ENCODE measurements at regions not wholly inside any gene's neighbourhood (a gene's known extent, or its start where the extent isn't known, plus 50 kb on each side); places are given as distances from the start of the nearest gene placed in this dataset.
"Not testable (repeated sequence)": the region's sequence is repeated elsewhere in the genome, so short reads cannot be mapped to it uniquely, and the experiment has no call there.

DNA sequence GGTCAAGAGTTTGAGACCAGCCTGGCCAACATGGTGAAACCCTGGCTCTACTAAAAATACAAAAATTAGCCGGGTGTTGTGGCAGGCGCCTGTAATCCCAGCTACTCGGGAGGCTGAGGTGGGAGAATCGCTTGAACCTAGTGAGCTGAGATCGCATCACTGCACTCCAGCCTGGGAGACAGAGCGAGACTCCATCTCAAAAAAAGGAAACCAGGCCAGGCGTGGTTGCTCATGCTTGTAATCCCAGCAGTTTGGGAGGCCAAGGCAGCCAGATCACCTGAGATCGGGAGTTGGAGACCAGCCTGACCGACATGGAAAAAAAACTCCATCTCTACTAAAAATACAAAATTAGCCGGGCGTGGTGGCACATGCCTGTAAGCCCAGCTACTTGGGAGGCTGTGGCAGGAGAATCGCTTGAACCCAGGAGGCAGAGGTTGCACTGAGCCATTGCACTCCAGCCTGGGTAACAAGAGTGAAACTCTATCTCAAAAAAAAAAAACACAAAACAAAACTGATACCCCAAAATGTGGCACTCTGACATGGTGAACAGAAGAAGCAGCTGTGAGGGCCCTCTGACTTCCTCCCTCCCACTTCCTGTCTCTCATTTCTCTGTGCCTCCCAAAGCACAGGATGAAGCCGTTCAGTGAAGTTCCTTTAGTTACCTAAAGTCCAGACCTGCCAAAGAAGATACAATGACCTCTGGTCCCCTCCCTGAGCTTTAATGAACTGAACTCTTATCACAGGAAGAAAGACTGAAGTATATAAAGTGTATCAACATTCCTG, 93.2 kb upstream of the GRIN2A start:
- DNase-seq (ENCODE audit: low read depth), result not testable (repeated sequence)

DNA sequence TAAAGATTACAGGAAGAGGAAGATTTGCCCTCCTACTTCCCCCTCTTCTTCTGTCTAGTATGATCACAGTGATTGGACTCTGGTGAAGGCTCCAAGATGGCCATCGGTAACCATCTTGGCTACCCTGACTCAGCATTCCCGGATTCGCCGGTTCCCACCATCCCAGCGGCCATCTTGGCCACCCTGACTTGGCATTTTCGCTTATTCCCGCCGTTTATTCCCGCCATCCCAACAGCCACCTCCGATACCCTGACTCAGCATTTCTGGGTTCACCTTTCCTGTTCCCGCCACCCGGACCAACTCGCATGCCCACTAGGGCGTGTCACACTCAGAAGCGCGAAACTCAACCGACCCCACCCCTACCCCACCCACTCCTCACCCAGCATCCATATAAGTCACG, 95.4 kb upstream of the GRIN2A start:
- no peak for DNase-seq (ENCODE audit: low read depth)

- no peak for DNase-seq (ENCODE audit: low read depth)
These were observed 98.3 kb upstream of the GRIN2A start for GRCh38 chr16:10280262-10281170.

GRCh38 chr16:10282367-10282766, 100.1 kb upstream of the GRIN2A start:
- DNase-seq (ENCODE audit: low read depth), result no peak

DNA sequence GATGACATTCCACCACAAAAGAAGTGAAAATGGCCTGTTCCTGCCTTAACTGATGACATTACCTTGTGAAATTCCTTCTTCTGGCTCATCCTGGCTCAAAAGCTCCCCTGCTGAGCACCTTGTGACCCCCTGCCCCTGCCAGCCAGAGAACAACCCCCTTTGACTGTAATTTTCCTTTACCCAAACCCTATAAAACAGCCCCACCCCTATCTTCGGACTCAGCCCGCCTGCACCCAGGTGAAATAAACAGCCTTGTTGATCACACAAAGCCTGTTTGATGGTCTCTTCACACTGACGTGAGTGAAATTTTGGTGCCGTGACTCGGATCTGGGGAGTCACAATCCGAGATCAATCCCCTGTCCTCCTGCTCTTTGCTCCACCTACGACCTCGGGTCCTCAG, 101.0 kb upstream of the GRIN2A start:
- not testable (repeated sequence) for DNase-seq (ENCODE audit: low read depth)

DNA sequence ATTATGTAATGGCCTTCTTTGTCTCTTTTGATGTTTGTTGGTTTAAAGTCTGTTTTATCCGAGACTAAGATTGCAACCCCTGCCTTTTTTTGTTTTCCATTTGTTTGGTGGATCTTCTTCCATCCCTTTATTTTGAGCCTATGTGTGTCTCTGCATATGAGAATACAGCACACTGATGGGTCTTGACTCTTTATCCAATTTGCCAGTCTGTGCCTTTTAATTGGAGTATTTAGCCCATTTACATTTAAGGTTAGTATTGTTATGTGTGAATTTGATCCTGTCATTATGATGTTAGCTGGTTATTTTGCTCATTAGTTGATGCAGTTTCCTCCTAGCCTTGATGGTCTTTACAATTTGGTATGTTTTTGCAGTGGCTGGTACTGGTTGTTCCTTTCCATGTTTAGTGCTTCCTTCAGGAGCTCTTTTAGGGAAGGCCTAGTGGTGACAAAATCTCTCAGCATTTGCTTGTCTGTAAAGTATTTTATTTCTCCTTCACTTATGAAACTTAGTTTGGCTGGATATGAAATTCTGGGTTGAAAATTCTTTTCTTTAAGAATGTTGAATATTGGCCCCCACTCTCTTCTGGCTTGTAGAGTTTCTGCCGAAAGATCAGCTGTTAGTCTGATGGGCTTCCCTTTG, 95.3 kb upstream of the ATF7IP2 start:
- not testable (repeated sequence) for DNase-seq (ENCODE audit: low read depth)

GRCh38 chr16:10292197-10292596, 93.7 kb upstream of the ATF7IP2 start:
- not testable (repeated sequence) for DNase-seq (ENCODE audit: low read depth)

- DNase-seq (ENCODE audit: low read depth), result not testable (repeated sequence)
These were observed 92.9 kb upstream of the ATF7IP2 start for GRCh38 chr16:10292976-10293375.

DNA sequence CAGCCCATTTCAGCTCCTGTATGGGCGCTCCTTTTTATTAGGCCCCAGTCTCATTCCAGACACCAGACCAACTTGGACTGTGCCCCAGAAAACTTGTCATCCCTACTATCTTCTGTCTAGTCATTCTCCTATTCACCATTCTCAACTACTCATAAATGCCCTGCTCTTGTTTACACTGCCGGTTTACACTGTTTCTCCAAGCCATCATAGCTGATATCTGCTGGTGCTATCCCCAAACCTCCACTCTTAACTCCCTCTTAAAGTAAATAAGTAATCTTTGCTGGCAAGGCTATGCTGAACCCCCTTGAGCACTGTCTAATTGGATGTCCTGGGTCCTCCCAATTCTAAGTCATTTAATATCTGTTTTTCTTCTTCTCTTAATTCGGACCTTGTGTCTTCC, 91.7 kb upstream of the ATF7IP2 start:
- not testable (repeated sequence) for DNase-seq (ENCODE audit: low read depth)

- DNase-seq (ENCODE audit: low read depth), result no peak
These were observed 88.9 kb upstream of the ATF7IP2 start for GRCh38 chr16:10296956-10297340.

GRCh38 chr16:10297341-10298006, 88.4 kb upstream of the ATF7IP2 start:
- DNase-seq (ENCODE audit: low read depth), result no peak

DNA sequence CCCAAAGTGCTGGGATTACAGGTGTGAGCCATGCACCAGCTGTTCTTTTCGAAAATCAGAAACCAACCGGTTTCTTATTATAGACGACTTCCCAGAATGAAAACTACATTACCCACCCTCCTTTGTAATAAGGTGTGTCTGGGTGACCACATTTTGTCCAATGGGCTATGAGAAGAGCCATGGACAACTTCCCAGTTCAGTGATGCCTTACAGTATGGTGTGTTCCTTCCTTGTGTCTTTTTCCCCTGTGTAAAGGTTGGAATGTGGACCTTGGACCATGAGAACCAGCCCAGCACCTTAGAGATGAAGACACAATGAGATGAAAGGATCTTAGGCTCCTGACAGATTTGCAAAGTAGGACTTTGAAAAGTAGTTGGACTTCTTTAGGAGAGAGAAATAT, 85.0 kb upstream of the ATF7IP2 start:
- no peak for DNase-seq (ENCODE audit: low read depth)

DNA sequence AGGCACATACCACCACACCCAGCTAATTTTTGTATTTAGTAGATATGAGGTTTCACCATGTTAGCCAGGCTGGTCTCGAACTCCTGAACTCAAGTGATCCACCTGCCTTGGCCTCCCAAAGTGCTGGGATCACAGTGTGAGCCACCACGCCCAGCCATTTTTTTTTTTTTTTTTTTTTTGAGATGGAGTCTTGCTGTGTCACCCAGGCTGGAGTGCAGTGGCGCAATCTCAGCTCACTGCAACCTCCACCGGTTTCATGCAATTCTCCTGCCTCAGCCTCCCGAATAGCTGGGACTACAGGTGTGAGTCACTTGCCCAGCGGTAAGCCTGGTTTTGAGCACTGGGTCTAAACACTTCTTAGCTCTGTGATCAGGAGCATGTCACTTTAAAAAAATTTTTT, 84.3 kb upstream of the ATF7IP2 start:
- not testable (repeated sequence) for DNase-seq (ENCODE audit: low read depth)

DNA sequence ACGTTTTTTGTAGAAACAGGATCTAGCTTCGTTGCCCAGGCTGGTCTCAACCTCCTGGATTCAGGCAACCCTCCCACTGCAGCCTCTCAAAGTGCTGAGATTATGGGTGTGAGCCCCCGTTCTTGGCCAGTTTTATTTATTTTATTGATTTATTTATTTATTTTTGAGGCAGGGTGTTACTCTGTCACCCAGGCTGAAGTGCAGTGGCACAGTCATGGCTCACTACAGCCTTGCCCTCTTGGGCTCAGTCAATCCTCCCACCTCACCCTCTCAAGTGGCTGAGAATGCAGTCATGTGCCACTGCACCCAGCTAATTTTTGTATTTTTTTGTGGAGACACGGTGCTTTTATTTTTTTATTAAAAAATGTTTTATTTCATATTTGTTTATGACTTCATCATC, 79.9 kb upstream of the ATF7IP2 start:
- no peak for DNase-seq (ENCODE audit: low read depth)

DNA sequence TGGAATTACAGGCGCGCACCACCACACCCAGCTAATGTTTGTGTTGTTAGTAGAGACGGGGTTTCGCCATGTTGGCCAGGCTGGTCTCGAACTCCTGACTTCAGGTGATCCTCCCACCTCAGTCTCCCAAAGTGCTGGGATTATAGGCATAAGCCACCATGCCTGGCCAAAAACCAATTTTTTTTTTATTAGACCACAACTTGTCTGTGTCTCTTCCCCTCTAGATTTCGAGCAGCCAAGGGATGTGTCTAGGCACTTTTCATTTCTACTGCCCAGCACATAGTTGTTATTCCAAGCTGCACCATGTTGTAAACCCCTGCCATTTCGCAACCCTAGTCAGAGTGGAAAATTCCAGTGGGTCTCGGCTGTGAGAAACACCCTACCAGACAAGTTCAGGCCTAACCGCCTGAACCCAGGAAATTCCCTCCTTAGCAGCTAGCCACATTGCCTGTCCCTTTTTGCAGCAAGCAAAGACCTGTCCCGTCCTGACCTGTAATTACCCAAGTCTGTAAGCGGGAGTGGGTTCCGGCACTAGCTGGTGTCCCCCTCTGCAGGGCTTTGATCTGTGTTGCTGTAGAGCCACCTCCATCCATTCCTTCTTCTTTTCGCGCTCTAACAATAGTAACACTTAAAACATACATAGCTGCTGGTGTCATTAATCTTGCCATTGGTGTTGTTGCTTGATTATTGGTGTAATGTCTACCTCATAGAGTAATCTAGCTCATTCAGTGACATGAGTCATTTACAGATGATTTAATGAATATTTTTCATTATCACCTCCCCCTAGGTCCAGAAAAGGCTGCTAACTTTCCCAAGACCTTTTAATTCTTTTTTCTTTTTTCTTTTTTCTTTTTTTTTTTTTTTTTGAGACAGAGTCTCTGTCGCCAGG, 77.3 kb upstream of the ATF7IP2 start:
- DNase-seq (ENCODE audit: low read depth), result no peak

DNA sequence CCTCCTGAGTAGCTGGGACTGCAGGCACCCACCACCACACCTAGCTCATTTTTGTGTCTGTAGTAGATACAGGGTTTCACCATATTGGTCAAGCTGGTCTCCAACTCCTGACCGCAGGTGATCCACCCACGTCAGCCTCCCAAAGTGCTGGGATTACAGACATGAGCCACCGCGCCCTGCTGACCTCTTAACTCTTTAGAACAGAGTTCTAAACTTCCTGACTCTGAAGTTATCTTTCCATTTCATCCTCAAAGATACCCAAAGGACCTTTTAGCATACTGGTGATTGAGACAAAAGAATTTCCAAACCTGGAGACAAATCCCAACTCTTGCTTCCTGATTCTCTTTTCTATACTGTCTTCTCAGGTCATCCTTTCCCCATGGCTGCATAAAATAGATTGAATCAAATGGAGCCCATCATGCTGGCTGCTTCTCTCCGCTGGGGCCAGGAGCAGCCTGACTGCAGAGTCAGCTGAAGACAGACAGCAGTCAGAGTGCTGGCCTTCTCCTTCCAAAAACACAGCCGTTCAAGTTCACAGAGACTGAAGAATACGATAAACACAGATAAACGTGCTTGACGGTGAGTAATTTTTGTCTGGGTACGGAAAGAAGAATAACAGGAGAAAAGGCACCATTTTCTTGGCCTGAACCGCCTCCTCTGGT, 76.5 kb upstream of the ATF7IP2 start:
- DNase-seq (ENCODE audit: low read depth), result no peak

DNA sequence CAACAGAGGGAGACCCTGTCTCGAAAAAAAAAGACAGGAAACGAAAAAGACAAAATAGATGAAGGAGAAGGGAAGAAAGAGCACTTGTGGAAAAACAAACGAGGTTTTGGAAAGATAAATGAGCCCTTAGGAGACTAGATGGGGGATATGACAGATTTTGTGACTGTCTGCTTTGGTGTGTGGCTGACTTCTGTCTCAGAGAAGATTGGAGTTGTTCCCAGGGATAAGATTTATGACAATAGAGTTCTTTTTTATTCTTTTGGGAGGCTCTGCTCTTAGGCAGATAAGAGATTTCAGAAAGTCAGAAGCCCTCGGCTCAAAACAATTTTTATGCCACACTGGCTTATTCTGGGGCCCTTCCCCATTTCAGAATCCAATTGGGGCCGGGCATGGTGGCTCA, 73.9 kb upstream of the ATF7IP2 start:
- no peak for DNase-seq (ENCODE audit: low read depth)

GRCh38 chr16:10312784-10313724, 72.8 kb upstream of the ATF7IP2 start:
- no peak for DNase-seq (ENCODE audit: low read depth)

DNA sequence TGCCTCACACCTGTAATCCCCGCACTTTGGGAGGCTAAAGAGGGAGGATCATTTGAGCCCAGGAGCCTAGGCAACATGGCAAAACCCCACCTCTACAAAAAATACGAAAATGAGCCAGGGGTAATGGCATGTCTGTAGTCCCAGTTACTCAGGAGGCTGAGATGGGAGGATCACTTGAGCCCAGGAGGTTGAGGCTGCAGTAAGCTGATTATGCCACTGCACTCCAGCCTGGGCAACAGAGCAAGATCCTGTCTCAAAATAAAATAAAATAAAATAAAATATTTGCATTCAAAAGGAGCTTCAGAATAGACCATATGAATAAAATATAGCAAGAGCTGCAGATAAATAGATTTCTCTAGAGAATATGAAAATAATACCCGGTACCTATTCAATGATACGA, 71.5 kb upstream of the ATF7IP2 start:
- no peak for DNase-seq (ENCODE audit: low read depth)
